Erythroblast (primary cell): ENCODE measurements at regions not wholly inside any gene's neighbourhood (a gene's known extent, or its start where the extent isn't known, plus 50 kb on each side); places are given as distances from the start of the nearest gene placed in this dataset.
"Not testable (repeated sequence)": the region's sequence is repeated elsewhere in the genome, so short reads cannot be mapped to it uniquely, and the experiment has no call there.

ENCODE experiments used
- GATA1 ChIP-seq: IDR thresholded peaks from 2 replicates; pipeline ENCODE4 v1.6.1; 2011; ENCODE audit warnings: low read depth, mild to moderate bottlenecking, control low read depth, low read length, moderate library complexity
- POLR2A ChIP-seq: IDR thresholded peaks from 2 replicates; pipeline ENCODE4 v1.6.1; 2011; ENCODE audit warnings: mild to moderate bottlenecking, low read length

GRCh38 chr20:48516196-48516595, 311.6 kb downstream of the PREX1 start:
- not testable (repeated sequence) for TF ChIP-seq POLR2A, GATA1
